Spleen (tissue), 11 donors: ENCODE measurements at regions not wholly inside any gene's neighbourhood (a gene's known extent, or its start where the extent isn't known, plus 50 kb on each side); places are given as distances from the start of the nearest gene placed in this dataset.

Experiments
- DNase-seq: peaks from one replicate; pipeline ENCODE4 v3.0.0-alpha.2; 2020
- H3K27ac ChIP-seq, 8 donors: fragments of 200-600 bp; sonication (generic) in 7 of 8; 1 replicate in 4 of 8; 2 replicates in 4 of 8; pipeline versions ENCODE4 v1.5.0 to v1.8.0; 2016 to 2021; ENCODE audit warnings: inconsistent platforms in 4 of 8, mild to moderate bottlenecking in 4 of 8, moderate library complexity in 1 of 8
- H3K27me3 ChIP-seq, 7 donors: fragments of 200-600 bp; sonication (generic) in 6 of 7; replicated peaks in 1 of 7; 1 replicate in 4 of 7; 2 replicates in 3 of 7; pipeline versions ENCODE4 v1.5.0 to v1.8.0; 2016 to 2021; ENCODE audit warnings: inconsistent platforms in 3 of 7, mild to moderate bottlenecking in 1 of 7
- H3K36me3 ChIP-seq, 6 donors: fragments of 200-600 bp; sonication (generic) in 5 of 6; 1 replicate in 4 of 6; 2 replicates in 2 of 6; pipeline versions ENCODE4 v1.5.0 to v1.8.0; 2016 to 2021; ENCODE audit warnings: inconsistent platforms in 2 of 6
- H3K4me1 ChIP-seq, 6 donors: fragments of 200-600 bp; sonication (generic) in 5 of 6; 1 replicate in 3 of 6; 2 replicates in 3 of 6; pipeline versions ENCODE4 v1.5.0 to v1.8.0; 2016 to 2021; ENCODE audit warnings: inconsistent platforms in 3 of 6
- H3K4me3 ChIP-seq, 8 donors: fragments of 200-600 bp; sonication (generic) in 7 of 8; 1 replicate in 4 of 8; 2 replicates in 4 of 8; pipeline versions ENCODE4 v1.5.0 to v1.8.0; 2016 to 2021; ENCODE audit warnings: inconsistent platforms in 4 of 8, mild to moderate bottlenecking in 4 of 8, moderate library complexity in 2 of 8
- H3K9me3 ChIP-seq, 8 donors: fragments of 200-600 bp; sonication (generic) in 7 of 8; 1 replicate in 4 of 8; 2 replicates in 4 of 8; pipeline versions ENCODE4 v1.5.0 to v1.8.0; 2016 to 2021; ENCODE audit warnings: inconsistent platforms in 4 of 8
- POLR2A ChIP-seq, 3 donors: fragments of 450-650 bp; IDR thresholded peaks; one replicate each; pipeline ENCODE4 v1.5.1; 2017; ENCODE audit warnings: antibody characterized with exemption in 3 of 3, mild to moderate bottlenecking in 1 of 3
- POLR2AphosphoS5 ChIP-seq, 3 donors: sonication (generic); formaldehyde crosslinking; IDR thresholded peaks; one replicate each; pipeline ENCODE4 v1.5.1; 2017; ENCODE audit warnings: antibody characterized with exemption in 3 of 3
- WGBS, 5 donors: extraction: QIAGEN DNeasy Blood & Tissue Kit in 3 of 5; methylation state at CpG; one replicate each; pipeline versions ENCODE4 v1.1.5 to v1.1.7; 2013 to 2018; 5-methylcytosine and 5-hydroxymethylcytosine counted together
- intact Hi-C: fragments of 100-400 bp; cut with DNase I; formaldehyde crosslinking; loops from one replicate; pipeline ENCODE4 v1.15.0; 2023; ENCODE audit warnings: low total_unique reads
- TF ChIP-seq, protein P1 (sequence below), 11 experiments: fragments of 200-600 bp in 7 of 11; fragments of 450-650 bp in 4 of 11; sonication (generic) in 4 of 11; IDR thresholded peaks in 8 of 11; conservative IDR thresholded peaks in 3 of 11; 1 replicate in 7 of 11; 2 replicates in 4 of 11; pipeline versions ENCODE4 v1.4.0 to v1.8.0; 2016 to 2021; ENCODE audit warnings: antibody characterized with exemption in 11 of 11, inconsistent platforms in 4 of 11, mild to moderate bottlenecking in 1 of 11
- donor health status: healthy with polysubstance abuse.
- donor health status: DM: no; HTN: no; CAD: no; lungs with moderate emphysema.
- donor health status: DM: no; HTN: no; CAD: no.
- donor health status: Bipolar disorder and iron deficiency.
- donor health status: healthy.
- donor health status: DM: no; HTN: no; CAD: no.
- donor health status: DM: yes; HTN: yes; CAD: no.

DNA sequence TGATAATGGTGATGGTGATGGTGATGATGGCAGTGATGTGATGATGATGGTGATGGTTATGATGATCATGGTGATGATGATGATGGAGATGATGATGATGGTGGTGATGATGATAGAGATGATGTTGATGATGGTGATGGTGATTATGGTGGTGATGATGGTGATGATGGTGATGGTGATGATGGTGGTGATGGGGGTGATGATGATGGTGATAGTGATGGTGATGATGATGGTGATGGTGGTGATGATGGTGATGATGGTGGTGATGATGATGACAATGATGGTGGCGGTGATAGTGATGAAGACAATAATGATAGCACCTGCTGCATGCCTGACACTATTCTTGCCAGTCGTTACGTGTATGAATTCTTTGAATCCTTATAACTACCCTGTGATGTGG lies 317.9 kb upstream of the AJAP1 start:
- WGBS, 5 donors, result 77 to 97% (median 92%) methylated on average over 3 of the region's 3 CpGs
- Histone ChIP-seq H3K27ac (no peak overlapping the region), H3K36me3 (no peaks in the 10 kb centered on the region), H3K9me3 (peaks cover 0 to 42% (median 2%) of the 10 kb centered on the region in 8 donors), H3K27me3 (peaks cover 0 to 9% (median 0%) of the 10 kb centered on the region in 7 donors), H3K4me1 (no peaks in the 10 kb centered on the region), H3K4me3 (no peak overlapping the region)
- no peak for DNase-seq
- TF ChIP-seq POLR2A (IDR thresholded peaks at IDR 0.05) (no peak), POLR2AphosphoS5 (IDR thresholded peaks at IDR 0.05) (no peak)
- TF ChIP-seq, protein P1, sequence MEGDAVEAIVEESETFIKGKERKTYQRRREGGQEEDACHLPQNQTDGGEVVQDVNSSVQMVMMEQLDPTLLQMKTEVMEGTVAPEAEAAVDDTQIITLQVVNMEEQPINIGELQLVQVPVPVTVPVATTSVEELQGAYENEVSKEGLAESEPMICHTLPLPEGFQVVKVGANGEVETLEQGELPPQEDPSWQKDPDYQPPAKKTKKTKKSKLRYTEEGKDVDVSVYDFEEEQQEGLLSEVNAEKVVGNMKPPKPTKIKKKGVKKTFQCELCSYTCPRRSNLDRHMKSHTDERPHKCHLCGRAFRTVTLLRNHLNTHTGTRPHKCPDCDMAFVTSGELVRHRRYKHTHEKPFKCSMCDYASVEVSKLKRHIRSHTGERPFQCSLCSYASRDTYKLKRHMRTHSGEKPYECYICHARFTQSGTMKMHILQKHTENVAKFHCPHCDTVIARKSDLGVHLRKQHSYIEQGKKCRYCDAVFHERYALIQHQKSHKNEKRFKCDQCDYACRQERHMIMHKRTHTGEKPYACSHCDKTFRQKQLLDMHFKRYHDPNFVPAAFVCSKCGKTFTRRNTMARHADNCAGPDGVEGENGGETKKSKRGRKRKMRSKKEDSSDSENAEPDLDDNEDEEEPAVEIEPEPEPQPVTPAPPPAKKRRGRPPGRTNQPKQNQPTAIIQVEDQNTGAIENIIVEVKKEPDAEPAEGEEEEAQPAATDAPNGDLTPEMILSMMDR (IDR thresholded peaks at IDR 0.05 in 8 of 11, conservative IDR thresholded peaks at IDR 0.05 in 3 of 11), result no peak
- intact Hi-C loops, result no loop called here

DNA sequence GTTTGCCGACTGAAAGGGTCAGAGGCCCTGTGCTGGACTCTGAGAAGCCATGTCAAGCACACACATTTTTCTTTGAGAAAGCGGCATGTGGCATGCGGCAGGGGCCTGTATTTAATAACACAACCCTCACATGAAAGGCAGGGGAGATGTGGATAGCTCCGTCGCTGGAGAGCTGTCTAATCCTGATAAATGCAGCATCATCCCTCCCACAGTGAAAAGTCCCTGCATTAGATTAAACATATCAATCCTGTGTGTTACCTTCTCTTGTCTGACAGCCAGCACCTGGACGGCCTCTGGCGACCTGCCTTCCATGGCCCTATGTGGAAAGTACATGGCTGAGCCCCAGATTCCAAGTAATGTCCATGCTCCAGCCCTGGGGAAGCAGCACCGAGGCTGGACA lies 313.0 kb upstream of the AJAP1 start:
- no peak for TF ChIP-seq POLR2AphosphoS5 (IDR thresholded peaks at IDR 0.05)
- TF ChIP-seq POLR2A (IDR thresholded peaks at IDR 0.05), result no peak
- TF ChIP-seq, protein P1 (IDR thresholded peaks at IDR 0.05 in 8 of 11, conservative IDR thresholded peaks at IDR 0.05 in 3 of 11), result no peak
- H3K36me3 ChIP-seq, result no peaks in the 10 kb centered on the region
- intact Hi-C loops, result no loop called here
- no peak for DNase-seq
- no peak overlapping the region for H3K4me3 ChIP-seq
- peaks cover 0 to 13% (median 0%) of the 10 kb centered on the region in 8 donors for H3K9me3 ChIP-seq
- H3K27me3 ChIP-seq, result peaks cover 0 to 7% (median 0%) of the 10 kb centered on the region in 7 donors
- 72 to 91% (median 76%) methylated on average over 8 of the region's 8 CpGs for WGBS, 5 donors
- no peak overlapping the region for H3K27ac ChIP-seq
- no peaks in the 10 kb centered on the region for H3K4me1 ChIP-seq

DNA sequence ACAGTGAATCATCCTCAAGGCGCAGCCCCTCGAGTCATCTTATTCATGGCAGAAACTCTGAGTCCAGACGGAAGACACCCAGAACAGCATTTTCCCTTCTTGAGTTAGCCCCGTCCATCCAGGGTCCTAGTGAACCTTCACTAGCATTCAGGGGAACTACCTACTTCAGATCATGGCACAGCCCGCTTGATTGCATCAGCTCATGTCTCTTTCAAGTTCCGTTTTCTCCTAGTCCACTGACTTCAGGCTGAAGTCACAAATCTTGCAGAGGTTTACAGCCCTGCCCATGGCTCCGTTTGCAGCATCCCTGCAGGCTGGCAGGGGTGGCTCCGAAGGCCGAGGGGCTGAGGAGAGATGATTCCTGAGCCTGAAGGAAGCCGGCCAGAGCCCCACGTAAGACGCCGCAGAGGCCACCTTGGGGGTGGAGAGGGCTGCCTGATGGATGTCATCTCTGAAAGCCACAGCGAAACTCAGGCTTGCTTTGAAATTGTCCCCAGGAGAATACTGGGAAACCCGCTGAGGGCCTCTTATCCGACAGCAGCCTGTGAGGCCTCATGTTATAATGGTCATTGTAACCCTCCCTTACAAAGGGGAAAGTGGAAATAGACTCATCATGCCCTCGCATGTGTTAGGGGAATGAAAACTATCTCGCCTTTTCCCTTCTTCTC lies 310.2 kb upstream of the AJAP1 start:
- intact Hi-C loops, result no loop called here
- peak; percentile 39 for DNase-seq
- 65 to 86% (median 70%) methylated on average over 14 to 18 of the region's 18 CpGs for WGBS, 5 donors
- H3K27me3 ChIP-seq, result peaks cover 0 to 7% (median 0%) of the 10 kb centered on the region in 7 donors
- H3K9me3 ChIP-seq, result peaks cover 0 to 13% (median 0%) of the 10 kb centered on the region in 8 donors
- no peak overlapping the region for H3K27ac ChIP-seq
- TF ChIP-seq POLR2AphosphoS5 (IDR thresholded peaks at IDR 0.05), result no peak
- TF ChIP-seq, protein P1 (IDR thresholded peaks at IDR 0.05 in 8 of 11, conservative IDR thresholded peaks at IDR 0.05 in 3 of 11), result no peak
- H3K4me1 ChIP-seq, result no peaks in the 10 kb centered on the region
- H3K36me3 ChIP-seq, result no peaks in the 10 kb centered on the region
- no peak overlapping the region for H3K4me3 ChIP-seq

DNA sequence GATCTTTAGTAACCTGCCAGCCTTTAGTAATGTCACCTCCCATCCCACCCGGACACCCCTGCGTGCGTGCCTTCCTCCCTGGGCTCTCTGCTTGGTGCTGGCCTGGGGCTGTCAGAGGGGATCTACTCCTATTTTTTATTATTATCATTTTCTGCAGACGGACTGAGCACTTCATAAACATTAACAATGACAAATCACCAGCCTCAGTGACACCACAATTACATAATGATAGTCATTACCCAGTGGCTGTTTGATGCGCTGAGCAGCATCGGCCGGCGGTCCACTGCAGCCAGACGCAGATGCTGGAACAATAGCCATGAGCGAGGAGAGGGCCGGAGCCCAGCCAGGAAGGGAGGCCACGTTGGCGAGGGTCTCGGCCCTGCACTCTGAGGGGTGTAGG lies 309.3 kb upstream of the AJAP1 start:
- intact Hi-C loops, result no loop called here
- TF ChIP-seq POLR2A (IDR thresholded peaks at IDR 0.05) (no peak), POLR2AphosphoS5 (IDR thresholded peaks at IDR 0.05) (no peak)
- TF ChIP-seq, protein P1 (IDR thresholded peaks at IDR 0.05 in 8 of 11, conservative IDR thresholded peaks at IDR 0.05 in 3 of 11), result no peak
- peaks cover 0 to 19% (median 0%) of the 10 kb centered on the region in 8 donors for H3K9me3 ChIP-seq
- H3K4me1 ChIP-seq, result no peaks in the 10 kb centered on the region
- 66 to 83% (median 69%) methylated on average over 14 of the region's 14 CpGs for WGBS, 5 donors
- no peak overlapping the region for H3K4me3 ChIP-seq
- DNase-seq, result peak; percentile 20
- no peak overlapping the region for H3K27ac ChIP-seq
- H3K36me3 ChIP-seq, result no peaks in the 10 kb centered on the region
- peaks cover 0 to 7% (median 0%) of the 10 kb centered on the region in 7 donors for H3K27me3 ChIP-seq
